ENCODE measurements at regions not wholly inside any gene's neighbourhood (a gene's known extent, or its start where the extent isn't known, plus 50 kb on each side); places are given as distances from the start of the nearest gene placed in this dataset.

- no peak for TF ChIP-seq ATF2 (CRISPR knock-in tag; IDR thresholded peaks at IDR 0.05; ENCODE audit: borderline replicate concordance, low read depth)
- TF ChIP-seq ESRRA (CRISPR knock-in tag; IDR thresholded peaks at IDR 0.05; ENCODE audit: borderline replicate concordance) = no peak
- no peak for TF ChIP-seq MXD4 (CRISPR knock-in tag; IDR thresholded peaks at IDR 0.05; ENCODE audit: borderline replicate concordance)
- TF ChIP-seq ZBTB21 (CRISPR knock-in tag; IDR thresholded peaks at IDR 0.05; ENCODE audit: borderline replicate concordance) = no peak
- no peak for TF ChIP-seq ELF4 (CRISPR knock-in tag; IDR thresholded peaks at IDR 0.05; ENCODE audit: low read depth)
- TF ChIP-seq ETV6 (CRISPR knock-in tag; IDR thresholded peaks at IDR 0.05) = no peak
Measured at GRCh38 chr9:119861842-119862241, 492.6 kb upstream of the BRINP1 start (continued).

- peaks cover 19% of the 10 kb centered on the region for H3K4me1 Mint-ChIP-seq
- H3K27ac Mint-ChIP-seq = no peak overlapping the region
- 0 out of 2 replicates have a peak, but pooled peaks cover 3% of the 10 kb centered on the region for H3K9me3 Mint-ChIP-seq
- DNase-seq (ENCODE audit: low spot score) = no peak
- no peak for ATAC-seq
- CTCF ChIA-PET = no interaction called here
- no peaks in the 10 kb centered on the region for H3K27me3 Mint-ChIP-seq (ENCODE audit: low read depth)
- POLR2A ChIA-PET = no interaction called here
- no peak overlapping the region for H3K4me3 Mint-ChIP-seq
- no peaks in the 10 kb centered on the region for H3K36me3 Mint-ChIP-seq
- TF ChIP-seq ATF1 (CRISPR knock-in tag; IDR thresholded peaks at IDR 0.05) (no peak), ZMAT4 (CRISPR knock-in tag; IDR thresholded peaks at IDR 0.05) (no peak), PRDM15 (CRISPR knock-in tag; IDR thresholded peaks at IDR 0.05) (no peak), JUN (CRISPR knock-in tag; IDR thresholded peaks at IDR 0.05) (no peak), ZNF671 (CRISPR knock-in tag; IDR thresholded peaks at IDR 0.05) (no peak), NR1H2 (CRISPR knock-in tag; IDR thresholded peaks at IDR 0.05) (no peak), IRF1 (CRISPR knock-in tag; IDR thresholded peaks at IDR 0.05) (no peak), JAZF1 (CRISPR knock-in tag; IDR thresholded peaks at IDR 0.05) (no peak), ZNF532 (CRISPR knock-in tag; IDR thresholded peaks at IDR 0.05; ENCODE audit: borderline replicate concordance) (no peak), ZNF232 (CRISPR knock-in tag; IDR thresholded peaks at IDR 0.05) (no peak), ARID4B (CRISPR knock-in tag; IDR thresholded peaks at IDR 0.05; ENCODE audit: borderline replicate concordance) (no peak), NFATC4 (CRISPR knock-in tag; IDR thresholded peaks at IDR 0.05) (no peak), MLX (CRISPR knock-in tag; IDR thresholded peaks at IDR 0.05) (no peak), KAT7 (CRISPR knock-in tag; IDR thresholded peaks at IDR 0.05; ENCODE audit: borderline replicate concordance) (no peak), ZNF263 (CRISPR knock-in tag; IDR thresholded peaks at IDR 0.05; ENCODE audit: low read depth) (no peak), TP53 (CRISPR knock-in tag; IDR thresholded peaks at IDR 0.05) (no peak)
Measured at GRCh38 chr9:119859128-119859527, 489.9 kb upstream of the BRINP1 start.
